ENCODE measurements at regions not wholly inside any gene's neighbourhood (a gene's known extent, or its start where the extent isn't known, plus 50 kb on each side); places are given as distances from the start of the nearest gene placed in this dataset.

DNA sequence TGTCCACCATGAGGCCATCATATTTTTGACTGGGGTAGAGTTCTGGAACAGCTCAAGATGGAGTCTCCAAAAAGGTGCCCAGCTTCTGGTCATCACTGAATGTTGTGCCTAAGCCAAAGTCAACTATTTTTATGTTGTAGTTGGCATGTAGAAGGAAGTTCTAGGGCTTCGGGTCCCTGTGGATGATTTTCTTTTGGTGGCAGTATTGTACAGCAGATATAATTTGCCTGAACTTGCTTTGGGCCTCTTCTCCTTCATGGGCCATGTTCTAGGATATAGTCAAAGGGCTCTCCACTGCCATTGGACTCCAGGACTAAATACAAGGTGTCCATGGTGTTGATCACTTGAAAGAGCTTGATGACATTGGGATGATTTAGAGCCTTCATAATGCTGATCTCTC lies 143.6 kb downstream of the SLC38A4 start:
- Histone ChIP-seq H3K36me3 (ENCODE audit: insufficient read depth, low read length) (no peaks in the 10 kb centered on the region), H3K9ac (ENCODE audit: low read depth, low read length) (no peak overlapping the region), H3K4me2 (ENCODE audit: low read length) (no peak overlapping the region), H3K27me3 (ENCODE audit: control insufficient read depth, insufficient read depth, low read length) (no peaks in the 10 kb centered on the region), H3K4me1 (ENCODE audit: control insufficient read depth, insufficient read depth, low read length) (peaks cover 20% of the 10 kb centered on the region), H3K4me3 (ENCODE audit: low read length) (no peak overlapping the region), H3K9me3 (replicated peaks; ENCODE audit: low read length) (no peaks in the 10 kb centered on the region)

GRCh38 chr12:46680506-46680905 lies 145.3 kb downstream of the SLC38A4 start:
- no peak overlapping the region for H3K4me2 ChIP-seq (ENCODE audit: low read length)
- no peaks in the 10 kb centered on the region for H3K9me3 ChIP-seq (replicated peaks; ENCODE audit: low read length)
- no peak overlapping the region for H3K4me3 ChIP-seq (ENCODE audit: low read length)
- H3K36me3 ChIP-seq (ENCODE audit: insufficient read depth, low read length), result no peaks in the 10 kb centered on the region
- H3K4me1 ChIP-seq (ENCODE audit: control insufficient read depth, insufficient read depth, low read length), result peaks cover 34% of the 10 kb centered on the region
- no peaks in the 10 kb centered on the region for H3K27me3 ChIP-seq (ENCODE audit: control insufficient read depth, insufficient read depth, low read length)
- no peak overlapping the region for H3K9ac ChIP-seq (ENCODE audit: low read depth, low read length)

GRCh38 chr12:46679754-46680153 lies 146.0 kb downstream of the SLC38A4 start:
- H3K4me1 ChIP-seq (ENCODE audit: control insufficient read depth, insufficient read depth, low read length), result peaks cover 41% of the 10 kb centered on the region
- no peak overlapping the region for H3K4me3 ChIP-seq (ENCODE audit: low read length)
- no peaks in the 10 kb centered on the region for H3K27me3 ChIP-seq (ENCODE audit: control insufficient read depth, insufficient read depth, low read length)

GRCh38 chr12:46678426-46678825 lies 147.4 kb downstream of the SLC38A4 start:
- no peak overlapping the region for H3K9ac ChIP-seq (ENCODE audit: low read depth, low read length)
- no peak overlapping the region for H3K4me2 ChIP-seq (ENCODE audit: low read length)
- H3K4me1 ChIP-seq (ENCODE audit: control insufficient read depth, insufficient read depth, low read length), result peaks cover 50% of the 10 kb centered on the region
- H3K9me3 ChIP-seq (replicated peaks; ENCODE audit: low read length), result no peaks in the 10 kb centered on the region
- no peak overlapping the region for H3K4me3 ChIP-seq (ENCODE audit: low read length)
- no peaks in the 10 kb centered on the region for H3K27me3 ChIP-seq (ENCODE audit: control insufficient read depth, insufficient read depth, low read length)
- no peaks in the 10 kb centered on the region for H3K36me3 ChIP-seq (ENCODE audit: insufficient read depth, low read length)

More at GRCh38 chr12:46679754-46680153, 146.0 kb downstream of the SLC38A4 start:
- Histone ChIP-seq H3K4me2 (ENCODE audit: low read length) (no peak overlapping the region), H3K9ac (ENCODE audit: low read depth, low read length) (no peak overlapping the region), H3K36me3 (ENCODE audit: insufficient read depth, low read length) (no peaks in the 10 kb centered on the region), H3K9me3 (replicated peaks; ENCODE audit: low read length) (no peaks in the 10 kb centered on the region)

DNA sequence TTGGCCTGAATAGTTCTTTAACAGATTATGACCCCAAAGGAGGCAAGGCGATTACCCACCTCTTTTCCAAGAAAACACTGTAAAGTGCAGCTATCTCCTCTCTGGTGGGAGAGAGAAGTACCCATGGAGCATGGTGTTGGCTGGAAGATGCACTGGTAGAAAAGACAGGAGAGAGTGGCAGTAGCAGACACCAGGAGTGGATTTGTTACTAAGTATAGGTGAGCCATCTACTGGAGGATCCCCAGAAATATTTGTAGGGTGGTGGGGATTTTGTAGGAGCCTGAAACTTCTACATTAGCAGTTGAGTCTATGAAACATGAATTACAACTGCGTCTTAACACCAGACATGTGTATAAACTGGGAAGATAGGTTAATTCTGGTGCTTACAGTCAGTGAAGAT lies 148.0 kb downstream of the SLC38A4 start:
- H3K27me3 ChIP-seq (ENCODE audit: control insufficient read depth, insufficient read depth, low read length), result no peaks in the 10 kb centered on the region

GRCh38 chr12:46676797-46677520 lies 148.8 kb downstream of the SLC38A4 start:
- Histone ChIP-seq H3K27me3 (ENCODE audit: control insufficient read depth, insufficient read depth, low read length) (no peaks in the 10 kb centered on the region), H3K4me2 (ENCODE audit: low read length) (no peak overlapping the region), H3K9me3 (replicated peaks; ENCODE audit: low read length) (no peaks in the 10 kb centered on the region), H3K9ac (ENCODE audit: low read depth, low read length) (no peak overlapping the region), H3K36me3 (ENCODE audit: insufficient read depth, low read length) (no peaks in the 10 kb centered on the region), H3K4me3 (ENCODE audit: low read length) (no peak overlapping the region), H3K4me1 (ENCODE audit: control insufficient read depth, insufficient read depth, low read length) (peaks cover 50% of the 10 kb centered on the region)

More for the DNA sequence above, 148.0 kb downstream of the SLC38A4 start:
- Histone ChIP-seq H3K4me1 (ENCODE audit: control insufficient read depth, insufficient read depth, low read length) (peaks cover 50% of the 10 kb centered on the region), H3K36me3 (ENCODE audit: insufficient read depth, low read length) (no peaks in the 10 kb centered on the region), H3K9ac (ENCODE audit: low read depth, low read length) (no peak overlapping the region), H3K4me3 (ENCODE audit: low read length) (no peak overlapping the region), H3K4me2 (ENCODE audit: low read length) (no peak overlapping the region), H3K9me3 (replicated peaks; ENCODE audit: low read length) (no peaks in the 10 kb centered on the region)

- Histone ChIP-seq H3K4me2 (ENCODE audit: low read length) (no peak overlapping the region), H3K36me3 (ENCODE audit: insufficient read depth, low read length) (no peaks in the 10 kb centered on the region), H3K9me3 (replicated peaks; ENCODE audit: low read length) (no peaks in the 10 kb centered on the region), H3K4me3 (ENCODE audit: low read length) (no peak overlapping the region), H3K9ac (ENCODE audit: low read depth, low read length) (no peak overlapping the region), H3K27me3 (ENCODE audit: control insufficient read depth, insufficient read depth, low read length) (no peaks in the 10 kb centered on the region), H3K4me1 (ENCODE audit: control insufficient read depth, insufficient read depth, low read length) (peaks cover 50% of the 10 kb centered on the region)
Observed at GRCh38 chr12:46676396-46676795, 149.4 kb downstream of the SLC38A4 start.

DNA sequence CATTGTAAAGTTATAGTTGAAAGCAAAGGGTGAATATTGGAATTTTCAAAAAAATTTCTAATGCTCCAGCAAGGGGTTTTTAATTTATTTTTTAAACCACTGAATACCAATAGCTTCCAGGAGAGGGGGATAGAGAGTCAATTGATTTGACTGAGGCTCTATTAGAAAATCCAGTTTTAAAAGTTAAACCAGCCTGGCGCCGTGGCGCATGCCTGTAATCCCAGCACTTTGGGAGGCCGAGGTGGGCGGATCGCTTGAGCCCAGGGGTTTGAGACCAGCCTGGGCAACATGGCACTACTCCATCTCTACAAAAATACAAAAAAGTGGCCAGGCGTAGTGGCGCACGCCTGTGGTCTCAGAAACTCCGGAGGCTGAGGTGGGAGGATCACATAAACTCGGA lies 150.1 kb downstream of the SLC38A4 start:
- Histone ChIP-seq H3K36me3 (ENCODE audit: insufficient read depth, low read length) (no peaks in the 10 kb centered on the region), H3K4me1 (ENCODE audit: control insufficient read depth, insufficient read depth, low read length) (peaks cover 48% of the 10 kb centered on the region), H3K27me3 (ENCODE audit: control insufficient read depth, insufficient read depth, low read length) (no peaks in the 10 kb centered on the region), H3K4me3 (ENCODE audit: low read length) (no peak overlapping the region), H3K9ac (ENCODE audit: low read depth, low read length) (no peak overlapping the region), H3K9me3 (replicated peaks; ENCODE audit: low read length) (no peaks in the 10 kb centered on the region), H3K4me2 (ENCODE audit: low read length) (no peak overlapping the region)

GRCh38 chr12:46674800-46675199 lies 151.0 kb downstream of the SLC38A4 start:
- Histone ChIP-seq H3K4me3 (ENCODE audit: low read length) (no peak overlapping the region), H3K4me1 (ENCODE audit: control insufficient read depth, insufficient read depth, low read length) (peaks cover 42% of the 10 kb centered on the region), H3K4me2 (ENCODE audit: low read length) (no peak overlapping the region), H3K36me3 (ENCODE audit: insufficient read depth, low read length) (no peaks in the 10 kb centered on the region), H3K9ac (ENCODE audit: low read depth, low read length) (no peak overlapping the region), H3K27me3 (ENCODE audit: control insufficient read depth, insufficient read depth, low read length) (no peaks in the 10 kb centered on the region), H3K9me3 (replicated peaks; ENCODE audit: low read length) (no peaks in the 10 kb centered on the region)

- Histone ChIP-seq H3K4me1 (ENCODE audit: control insufficient read depth, insufficient read depth, low read length) (peaks cover 42% of the 10 kb centered on the region), H3K9ac (ENCODE audit: low read depth, low read length) (no peak overlapping the region), H3K4me3 (ENCODE audit: low read length) (no peak overlapping the region), H3K9me3 (replicated peaks; ENCODE audit: low read length) (no peaks in the 10 kb centered on the region), H3K27me3 (ENCODE audit: control insufficient read depth, insufficient read depth, low read length) (no peaks in the 10 kb centered on the region), H3K36me3 (ENCODE audit: insufficient read depth, low read length) (no peaks in the 10 kb centered on the region), H3K4me2 (ENCODE audit: low read length) (no peak overlapping the region)
Observed at GRCh38 chr12:46674129-46674528, 151.7 kb downstream of the SLC38A4 start.

- no peaks in the 10 kb centered on the region for H3K27me3 ChIP-seq (ENCODE audit: control insufficient read depth, insufficient read depth, low read length)
- H3K4me3 ChIP-seq (ENCODE audit: low read length), result no peak overlapping the region
- no peak overlapping the region for H3K4me2 ChIP-seq (ENCODE audit: low read length)
- H3K9me3 ChIP-seq (replicated peaks; ENCODE audit: low read length), result no peaks in the 10 kb centered on the region
- H3K9ac ChIP-seq (ENCODE audit: low read depth, low read length), result no peak overlapping the region
- H3K4me1 ChIP-seq (ENCODE audit: control insufficient read depth, insufficient read depth, low read length), result peaks cover 27% of the 10 kb centered on the region
- no peaks in the 10 kb centered on the region for H3K36me3 ChIP-seq (ENCODE audit: insufficient read depth, low read length)
Observed at GRCh38 chr12:46671102-46671501, 154.7 kb downstream of the SLC38A4 start.

DNA sequence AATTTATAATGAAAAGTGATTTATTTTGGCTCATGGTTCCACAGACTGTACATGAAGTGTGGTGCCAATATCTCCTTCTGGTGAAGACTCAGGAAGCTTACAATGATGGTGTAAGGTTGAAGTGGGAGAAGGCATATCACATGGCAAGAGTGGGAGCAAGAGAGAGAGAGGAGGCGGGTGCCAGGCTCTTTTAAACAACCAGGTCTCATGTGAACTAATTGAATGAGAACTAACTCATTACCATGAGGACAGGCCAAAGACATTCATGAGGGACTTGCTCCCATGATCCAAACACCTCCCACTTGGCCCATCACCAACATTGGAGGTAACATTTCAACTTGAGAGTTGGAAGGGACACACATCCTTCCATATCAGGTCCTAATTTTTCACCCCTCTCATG lies 155.2 kb downstream of the SLC38A4 start:
- Histone ChIP-seq H3K9ac (ENCODE audit: low read depth, low read length) (no peak overlapping the region), H3K4me2 (ENCODE audit: low read length) (no peak overlapping the region), H3K9me3 (replicated peaks; ENCODE audit: low read length) (no peaks in the 10 kb centered on the region), H3K4me3 (ENCODE audit: low read length) (no peak overlapping the region), H3K4me1 (ENCODE audit: control insufficient read depth, insufficient read depth, low read length) (peaks cover 26% of the 10 kb centered on the region), H3K36me3 (ENCODE audit: insufficient read depth, low read length) (no peaks in the 10 kb centered on the region), H3K27me3 (ENCODE audit: control insufficient read depth, insufficient read depth, low read length) (no peaks in the 10 kb centered on the region)
